Astrocyte of the spinal cord (primary cell): ENCODE measurements at regions not wholly inside any gene's neighbourhood (a gene's known extent, or its start where the extent isn't known, plus 50 kb on each side); places are given as distances from the start of the nearest gene placed in this dataset.

Source experiments
- DNase-seq: peaks from one replicate; pipeline ENCODE4 v3.0.0; 2011; ENCODE audit warnings: low read depth, low spot score
- H3K4me3 ChIP-seq: 2 replicates; pipeline ENCODE4 v1.5.1; 2011; ENCODE audit warnings: low read depth, mild to moderate bottlenecking, low read length, moderate library complexity
- CTCF ChIP-seq: IDR thresholded peaks from 2 replicates; pipeline ENCODE4 v1.5.1; 2012; ENCODE audit warnings: low read depth, mild to moderate bottlenecking, low read length, inconsistent platforms
- in situ Hi-C: cut with HindIII; loops from 2 replicates; pipeline ENCODE4 v1.10.0; 2017; ENCODE audit warnings: low sequenced_read_pairs

GRCh38 chr11:15577519-15577918 lies 462.8 kb downstream of the INSC start:
- DNase-seq: no peak
- no peak overlapping the region for H3K4me3 ChIP-seq
- in situ Hi-C loops: no loop called here
- no peak for TF ChIP-seq CTCF

- no peak for DNase-seq
- H3K4me3 ChIP-seq: no peak overlapping the region
- TF ChIP-seq CTCF: no peak
- in situ Hi-C loops: no loop called here
Measured at GRCh38 chr11:15579287-15580001, 464.7 kb downstream of the INSC start.

GRCh38 chr11:15580056-15580774 lies 465.5 kb downstream of the INSC start:
- in situ Hi-C loops: no loop called here
- DNase-seq: no peak
- H3K4me3 ChIP-seq: no peak overlapping the region
- no peak for TF ChIP-seq CTCF

GRCh38 chr11:15580775-15581095 lies 466.0 kb downstream of the INSC start:
- no peak for DNase-seq
- TF ChIP-seq CTCF: no peak
- no peak overlapping the region for H3K4me3 ChIP-seq
- in situ Hi-C loops: no loop called here

DNA sequence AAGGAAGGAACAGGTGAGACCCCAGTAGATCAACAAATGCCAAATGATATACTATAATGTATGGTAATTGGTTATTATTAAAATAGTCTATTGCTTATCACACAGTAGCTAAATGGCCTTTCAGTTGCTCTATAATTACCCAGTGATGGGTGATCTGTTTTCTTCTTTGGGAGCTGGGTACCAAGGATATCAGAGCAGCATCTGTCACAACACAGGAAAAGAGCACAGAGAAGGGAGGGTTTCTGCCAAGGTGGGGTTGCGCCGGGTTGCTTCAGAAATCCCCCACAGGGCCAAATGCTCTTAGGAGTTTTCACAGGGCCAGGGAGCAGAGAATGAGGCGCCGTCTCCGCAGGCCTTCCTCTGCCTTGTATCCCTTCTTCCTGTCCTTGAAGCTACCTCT lies 469.4 kb downstream of the INSC start:
- in situ Hi-C loops: no loop called here
- TF ChIP-seq CTCF: no peak
- DNase-seq: no peak
- no peak overlapping the region for H3K4me3 ChIP-seq

DNA sequence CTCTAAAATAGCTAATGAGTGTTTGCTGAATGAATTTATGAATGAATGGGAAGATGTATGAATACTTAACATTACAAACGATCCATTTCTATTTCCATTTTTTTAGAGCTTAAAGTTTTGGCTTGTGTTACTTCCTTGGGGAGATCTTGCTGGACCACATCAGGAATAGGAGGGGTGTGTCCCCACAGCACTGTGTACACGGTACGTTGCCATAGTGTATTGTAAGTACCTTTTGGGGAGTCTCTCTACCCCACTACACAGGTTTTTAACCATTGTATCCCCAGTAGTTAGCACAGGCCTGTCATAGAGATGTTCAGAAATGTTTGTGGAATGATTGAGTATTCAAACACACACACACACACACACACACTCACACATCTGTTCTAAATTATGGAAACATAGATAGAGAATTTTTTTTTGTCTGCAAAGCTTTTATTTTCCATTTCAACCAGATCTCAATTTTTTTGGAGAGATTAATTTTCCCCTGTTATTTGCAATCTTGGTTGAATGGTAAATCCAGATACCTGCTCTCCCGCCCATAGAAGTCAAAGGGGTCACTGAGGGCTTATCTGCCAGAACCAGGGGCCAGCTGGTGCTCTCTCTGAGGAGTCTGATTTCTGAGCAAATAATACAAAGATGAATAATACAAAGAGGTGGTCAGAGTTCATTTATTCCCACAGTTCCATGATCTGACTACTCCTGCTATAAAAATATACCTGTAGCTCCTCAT lies 471.0 kb downstream of the INSC start:
- no peak overlapping the region for H3K4me3 ChIP-seq
- DNase-seq: no peak
- TF ChIP-seq CTCF: no peak
- in situ Hi-C loops: no loop called here
